Natural killer cell (primary cell): ENCODE measurements at regions not wholly inside any gene's neighbourhood (a gene's known extent, or its start where the extent isn't known, plus 50 kb on each side); places are given as distances from the start of the nearest gene placed in this dataset.

Experiments
- ATAC-seq, 3 donors: fragments of 150-1000 bp in 2 of 3; fragments of 200-7000 bp in 1 of 3; cut with Tn5 transposase; 1 replicate in 1 of 3; 2 replicates in 2 of 3; pipeline ENCODE4 v1.10.0; 2021; ENCODE audit warnings: mild to moderate bottlenecking in 2 of 3, moderate library complexity in 2 of 3
- DNase-seq, 2 donors: peaks; one replicate each; pipeline versions ENCODE4 v3.0.0 to v3.0.0-alpha.2; 2013 to 2021; ENCODE audit warnings: mixed read lengths in 1 of 2
- H3K27ac ChIP-seq: one replicate; pipeline ENCODE4 v1.5.1; 2013; ENCODE audit warnings: mild to moderate bottlenecking, low read length
- H3K27me3 ChIP-seq: one replicate; pipeline ENCODE4 v1.6.1; 2013; ENCODE audit warnings: low read length; ENCODE audit not compliant: control insufficient read depth, insufficient read depth
- H3K36me3 ChIP-seq: one replicate; pipeline ENCODE4 v1.6.1; 2013; ENCODE audit warnings: low read length; ENCODE audit not compliant: control insufficient read depth, insufficient read depth
- H3K4me1 ChIP-seq: one replicate; pipeline ENCODE4 v1.6.1; 2013; ENCODE audit warnings: low read length; ENCODE audit not compliant: control insufficient read depth, insufficient read depth
- H3K4me3 ChIP-seq: one replicate; pipeline ENCODE4 v1.5.1; 2013; ENCODE audit warnings: low read length
- H3K9me3 ChIP-seq: one replicate; pipeline ENCODE4 v1.6.1; 2013; ENCODE audit warnings: low read length; ENCODE audit not compliant: control insufficient read depth, insufficient read depth
- H3K27ac Mint-ChIP-seq, 2 donors: one replicate each; pipeline ENCODE4 v1.8.0; 2022; ENCODE audit warnings: mild to moderate bottlenecking in 2 of 2, mixed read lengths in 2 of 2, moderate library complexity in 1 of 2
- H3K27me3 Mint-ChIP-seq, 2 donors: one replicate each; pipeline ENCODE4 v1.8.0; 2022; ENCODE audit warnings: low read depth in 2 of 2, mixed read lengths in 2 of 2
- H3K36me3 Mint-ChIP-seq: one replicate; pipeline ENCODE4 v1.8.0; 2022; ENCODE audit warnings: mixed read lengths
- H3K4me1 Mint-ChIP-seq, 2 donors: one replicate each; pipeline ENCODE4 v1.8.0; 2022; ENCODE audit warnings: mixed read lengths in 2 of 2
- H3K4me3 Mint-ChIP-seq: one replicate; pipeline ENCODE4 v1.8.0; 2022; ENCODE audit warnings: mild to moderate bottlenecking, moderate library complexity, mixed read lengths
- H3K9me3 Mint-ChIP-seq, 2 donors: one replicate each; pipeline ENCODE4 v1.8.0; 2022; ENCODE audit warnings: mixed read lengths in 2 of 2
- CTCF ChIP-seq: fragments of 200-600 bp; IDR thresholded peaks from one replicate; pipeline ENCODE4 v1.8.0; 2022; ENCODE audit warnings: antibody characterized with exemption
- WGBS: methylation state at CpG from one replicate; pipeline ENCODE4 v1.1.7; 2013; ENCODE audit warnings: missing lambda C conversion rate; ENCODE audit not compliant: insufficient coverage; 5-methylcytosine and 5-hydroxymethylcytosine counted together
- intact Hi-C: fragments of 100-400 bp; cut with micrococcal nuclease; formaldehyde crosslinking; loops from one replicate; pipeline ENCODE4 v1.14.2; 2022

GRCh38 chr6:155648301-155648700 lies 192.7 kb upstream of the NOX3 start:
- DNase-seq, result no peak
- no peak overlapping the region for H3K27ac ChIP-seq
- Mint-ChIP-seq H3K4me1 (no peaks in the 10 kb centered on the region), H3K4me3 (no peak overlapping the region), H3K9me3 (peaks cover 0 to 3% of the 10 kb centered on the region in 2 donors), H3K36me3 (no peaks in the 10 kb centered on the region), H3K27ac (no peak overlapping the region), H3K27me3 (no peaks in the 10 kb centered on the region)
- no peak for ATAC-seq
- H3K36me3 ChIP-seq, result no peaks in the 10 kb centered on the region
- H3K4me1 ChIP-seq, result no peaks in the 10 kb centered on the region
- no peak for TF ChIP-seq CTCF
- WGBS, result 62% methylated on average over 5 of the region's 5 CpGs
- H3K9me3 ChIP-seq, result no peaks in the 10 kb centered on the region
- no peaks in the 10 kb centered on the region for H3K27me3 ChIP-seq
- no peak overlapping the region for H3K4me3 ChIP-seq
- intact Hi-C loops, result no loop called here

GRCh38 chr6:155647354-155647753 lies 191.7 kb upstream of the NOX3 start:
- intact Hi-C loops, result no loop called here
- Histone ChIP-seq H3K27ac (no peak overlapping the region), H3K9me3 (no peaks in the 10 kb centered on the region), H3K27me3 (no peaks in the 10 kb centered on the region), H3K36me3 (no peaks in the 10 kb centered on the region), H3K4me3 (no peak overlapping the region), H3K4me1 (no peaks in the 10 kb centered on the region)
- H3K27me3 Mint-ChIP-seq, result no peaks in the 10 kb centered on the region
- no peak for TF ChIP-seq CTCF
- DNase-seq (no peak), ATAC-seq (no peak)
- H3K27ac Mint-ChIP-seq, result no peak overlapping the region
- peaks cover 4 to 5% of the 10 kb centered on the region in 2 donors for H3K9me3 Mint-ChIP-seq
- H3K36me3 Mint-ChIP-seq, result no peaks in the 10 kb centered on the region
- H3K4me3 Mint-ChIP-seq, result no peak overlapping the region
- no peaks in the 10 kb centered on the region for H3K4me1 Mint-ChIP-seq

- Histone ChIP-seq H3K27me3 (no peaks in the 10 kb centered on the region), H3K27ac (no peak overlapping the region), H3K4me1 (no peaks in the 10 kb centered on the region), H3K4me3 (no peak overlapping the region), H3K36me3 (no peaks in the 10 kb centered on the region), H3K9me3 (no peaks in the 10 kb centered on the region)
- Mint-ChIP-seq H3K27me3 (no peaks in the 10 kb centered on the region), H3K9me3 (peaks cover 5 to 7% of the 10 kb centered on the region in 2 donors), H3K4me1 (no peaks in the 10 kb centered on the region), H3K4me3 (no peak overlapping the region), H3K27ac (no peak overlapping the region), H3K36me3 (no peaks in the 10 kb centered on the region)
- intact Hi-C loops, result no loop called here
- WGBS, result 91% methylated on average over 5 of the region's 5 CpGs
- ATAC-seq, result no peak
- DNase-seq, result no peak
- TF ChIP-seq CTCF, result no peak
These were observed 190.8 kb upstream of the NOX3 start for GRCh38 chr6:155646443-155646842.

GRCh38 chr6:155645325-155645724 lies 189.7 kb upstream of the NOX3 start:
- H3K27me3 ChIP-seq, result no peaks in the 10 kb centered on the region
- WGBS, result 80% methylated on average over 2 of the region's 2 CpGs
- intact Hi-C loops, result no loop called here
- Mint-ChIP-seq H3K9me3 (peaks cover 5 to 8% of the 10 kb centered on the region in 2 donors), H3K27me3 (no peaks in the 10 kb centered on the region), H3K36me3 (no peaks in the 10 kb centered on the region), H3K4me1 (no peaks in the 10 kb centered on the region), H3K27ac (no peak overlapping the region), H3K4me3 (no peak overlapping the region)
- H3K9me3 ChIP-seq, result no peaks in the 10 kb centered on the region
- no peak for TF ChIP-seq CTCF
- ATAC-seq (no peak), DNase-seq (no peak)
- H3K36me3 ChIP-seq, result no peaks in the 10 kb centered on the region
- no peak overlapping the region for H3K27ac ChIP-seq
- H3K4me1 ChIP-seq, result no peaks in the 10 kb centered on the region
- no peak overlapping the region for H3K4me3 ChIP-seq
